SK-N-SH (cell line): ENCODE measurements at regions not wholly inside any gene's neighbourhood (a gene's known extent, or its start where the extent isn't known, plus 50 kb on each side); places are given as distances from the start of the nearest gene placed in this dataset.
A peak's percentile ranks its signal among the peaks of the same experiment; 100 is the strongest.

Source experiments
- CTCF ChIA-PET: fragments of 300-600, 350-600 bp; formaldehyde crosslinking; extraction: SDS; loops from one replicate; lab custom pipeline; 2021; lab: Yijun Ruan, JAX
- POLR2A ChIA-PET: fragments of 350-600 bp; sonication (Branson Sonifier 250); formaldehyde crosslinking; extraction: SDS; loops from one replicate; lab custom pipeline; 2020; ENCODE audit warnings: antibody characterized with exemption, inconsistent platforms; lab: Yijun Ruan, JAX
- DNase-seq: peaks from one replicate; pipeline ENCODE4 v3.0.0; 2012
- H2AFZ ChIP-seq: fragments of 200-600 bp; sonication (generic); 2 replicates; pipeline ENCODE4 v1.8.1; 2016; ENCODE audit warnings: antibody characterized with exemption, mild to moderate bottlenecking, low read depth
- H3F3A ChIP-seq: fragments of 200-600 bp; sonication (generic); replicated peaks from 2 replicates; pipeline ENCODE3; 2016; ENCODE audit warnings: antibody characterized with exemption, mild to moderate bottlenecking; ENCODE audit not compliant: insufficient read depth
- H3K27ac ChIP-seq, 2 experiments: fragments of 200-500 bp in 1 of 2; fragments of 200-600 bp in 1 of 2; sonication (Bioruptor generic) in 1 of 2; sonication (generic), shearing (Covaris generic) in 1 of 2; 2 replicates each; pipeline versions ENCODE4 v1.5.1 to v1.6.1; 2014 to 2016; ENCODE audit warnings: low read depth in 2 of 2, inconsistent platforms in 1 of 2, low read length in 1 of 2, mild to moderate bottlenecking in 1 of 2, mixed read lengths in 1 of 2
- H3K27me3 ChIP-seq: fragments of 200-600 bp; sonication (generic), shearing (Covaris generic); 2 replicates; pipeline ENCODE4 v1.6.1; 2016; ENCODE audit warnings: mixed run types; ENCODE audit not compliant: insufficient read depth
- H3K36me3 ChIP-seq, 2 experiments: fragments of 200-500 bp in 1 of 2; fragments of 200-600 bp in 1 of 2; sonication (Bioruptor generic) in 1 of 2; sonication (generic) in 1 of 2; replicated peaks in 1 of 2; 2 replicates each; pipeline versions ENCODE3 to v1.5.1; 2014 to 2016; ENCODE audit warnings: low read length in 1 of 2, mild to moderate bottlenecking in 1 of 2; ENCODE audit not compliant: insufficient read depth in 2 of 2, control insufficient read depth in 1 of 2
- H3K4me1 ChIP-seq, 2 experiments: fragments of 200-500 bp in 1 of 2; fragments of 200-600 bp in 1 of 2; sonication (Bioruptor generic) in 1 of 2; sonication (generic), shearing (Covaris generic) in 1 of 2; 2 replicates each; pipeline versions ENCODE4 v1.5.1 to v1.6.1; 2014 to 2016; ENCODE audit warnings: low read depth in 1 of 2, low read length in 1 of 2, mixed run types in 1 of 2; ENCODE audit not compliant: insufficient read depth in 2 of 2, control insufficient read depth in 1 of 2
- H3K4me2 ChIP-seq: fragments of 200-600 bp; sonication (generic), shearing (Covaris generic); 2 replicates; pipeline ENCODE4 v1.6.1; 2017; ENCODE audit warnings: mixed run types
- H3K4me3 ChIP-seq, 2 experiments: fragments of 200-500 bp in 1 of 2; fragments of 200-600 bp in 1 of 2; sonication (Bioruptor generic) in 1 of 2; sonication (generic), shearing (Covaris generic) in 1 of 2; 2 replicates each; pipeline versions ENCODE4 v1.5.1 to v1.8.1; 2014 to 2016; ENCODE audit warnings: low read depth in 2 of 2, inconsistent platforms in 1 of 2, low read length in 1 of 2, mild to moderate bottlenecking in 1 of 2, mixed read lengths in 1 of 2, moderate library complexity in 1 of 2
- H3K79me2 ChIP-seq: fragments of 200-600 bp; sonication (generic); 2 replicates; pipeline ENCODE4 v1.8.1; 2017; ENCODE audit warnings: mild to moderate bottlenecking; ENCODE audit not compliant: insufficient read depth
- H3K9ac ChIP-seq: fragments of 200-600 bp; sonication (generic); 2 replicates; pipeline ENCODE4 v1.6.1; 2017; ENCODE audit warnings: mixed run types
- H3K9me2 ChIP-seq: fragments of 200-600 bp; sonication (generic); 2 replicates; pipeline ENCODE4 v1.6.1; 2017; ENCODE audit warnings: mixed run types
- H3K9me3 ChIP-seq: fragments of 200-600 bp; sonication (generic); 2 replicates; pipeline ENCODE4 v1.6.1; 2017; ENCODE audit warnings: mixed run types, mild to moderate bottlenecking, moderate library complexity
- H4K20me1 ChIP-seq: fragments of 200-600 bp; sonication (generic); 2 replicates; pipeline ENCODE4 v1.6.1; 2017; ENCODE audit warnings: mild to moderate bottlenecking, mixed run types; ENCODE audit not compliant: insufficient read depth
- CHD2 ChIP-seq: fragments of 150-350 bp; IDR thresholded peaks from 2 replicates; pipeline ENCODE4 v1.6.1; 2018; ENCODE audit warnings: low read length; ENCODE audit not compliant: partially characterized antibody
- ELF1 ChIP-seq: IDR thresholded peaks from 2 replicates; pipeline ENCODE4 v1.4.0; 2012
- EZH2phosphoT487 ChIP-seq: fragments of 200-600 bp; sonication (generic); IDR thresholded peaks from 2 replicates; pipeline ENCODE4 v1.6.1; 2017; ENCODE audit warnings: low read depth, mixed run types, mild to moderate bottlenecking, antibody characterized with exemption, moderate library complexity, borderline replicate concordance
- FOSL2 ChIP-seq: IDR thresholded peaks from 2 replicates; pipeline ENCODE4 v1.4.0; 2012; ENCODE audit warnings: low read depth, mild to moderate bottlenecking, moderate library complexity, borderline replicate concordance
- GABPA ChIP-seq: IDR thresholded peaks from 2 replicates; pipeline ENCODE4 v1.4.0; 2012; ENCODE audit warnings: low read depth, mild to moderate bottlenecking
- JUND ChIP-seq: IDR thresholded peaks from 2 replicates; pipeline ENCODE4 v1.4.0; 2012
- MXI1 ChIP-seq: IDR thresholded peaks from 2 replicates; pipeline ENCODE4 v1.6.1; 2012; ENCODE audit warnings: mild to moderate bottlenecking, low read depth, low read length, improper control_type of control experiment
- NFIC ChIP-seq: IDR thresholded peaks from 2 replicates; pipeline ENCODE4 v1.4.0; 2012; ENCODE audit warnings: borderline replicate concordance
- NRF1 ChIP-seq: IDR thresholded peaks from 2 replicates; pipeline ENCODE4 v1.6.1; 2012; ENCODE audit warnings: low read depth, mild to moderate bottlenecking, low read length
- POLR2AphosphoS5 ChIP-seq: IDR thresholded peaks from 2 replicates; pipeline ENCODE4 v1.6.1; 2012; ENCODE audit warnings: low read depth, low read length
- RCOR1 ChIP-seq: fragments of 150-350 bp; IDR thresholded peaks from 2 replicates; pipeline ENCODE4 v1.6.1; 2017; ENCODE audit warnings: antibody characterized with exemption, low read length
- REST ChIP-seq: IDR thresholded peaks from 2 replicates; pipeline ENCODE4 v1.6.1; 2012; ENCODE audit warnings: mild to moderate bottlenecking, low read depth, low read length, moderate library complexity
- RXRA ChIP-seq: IDR thresholded peaks from 2 replicates; pipeline ENCODE4 v1.4.0; 2012; ENCODE audit warnings: low read depth, mild to moderate bottlenecking, borderline replicate concordance
- TAF1 ChIP-seq: IDR thresholded peaks from 2 replicates; pipeline ENCODE4 v1.6.1; 2012; ENCODE audit warnings: low read depth, mild to moderate bottlenecking, low read length, moderate library complexity, borderline replicate concordance
- TEAD4 ChIP-seq: IDR thresholded peaks from 2 replicates; pipeline ENCODE4 v1.4.0; 2012; ENCODE audit warnings: mild to moderate bottlenecking, borderline replicate concordance; ENCODE audit not compliant: insufficient read depth
- YY1 ChIP-seq: IDR thresholded peaks from 2 replicates; pipeline ENCODE4 v1.4.0; 2012; ENCODE audit warnings: low read depth, mild to moderate bottlenecking
- WGBS: methylation state at CpG from one replicate; pipeline ENCODE4 v1.1.6; 2017; ENCODE audit warnings: low lambda C conversion rate; 5-methylcytosine and 5-hydroxymethylcytosine counted together
- TF ChIP-seq, protein P1 (sequence below): IDR thresholded peaks from 2 replicates; pipeline ENCODE4; 2012
- TF ChIP-seq, protein P2 (sequence below): fragments of 200-600 bp; sonication (generic); IDR thresholded peaks from 2 replicates; pipeline ENCODE4 v1.6.1; 2017; ENCODE audit warnings: antibody characterized with exemption, mild to moderate bottlenecking, moderate library complexity

GRCh38 chr5:174310243-174310642, 264.7 kb downstream of the NSG2 start:
- DNase-seq: no peak
- no peak overlapping the region for H3K9ac ChIP-seq
- peaks cover 0 to 33% of the 10 kb centered on the region in 2 experiments; a peak in 1 of 4 replicates for H3K4me1 ChIP-seq
- no peaks in the 10 kb centered on the region for H3K79me2 ChIP-seq
- CTCF ChIA-PET: interaction anchor here (1.4 to 13.7 kb wide), 8 partner anchors 59 to 313 kb away, joined by 4 to 298 read pairs (median 12); partner anchors contain the start of gene NSG2
- no peaks in the 10 kb centered on the region for H3K27me3 ChIP-seq
- no peaks in the 10 kb centered on the region for H3K9me3 ChIP-seq
- H3K4me2 ChIP-seq: no peak overlapping the region
- POLR2A ChIA-PET: interaction anchor here (2.0 kb wide), 1 partner anchor 266 kb away, joined by 5 read pairs; no protein-coding TSS in a partner anchor
- no peak overlapping the region for H2AFZ ChIP-seq
- H3F3A ChIP-seq: no peaks in the 10 kb centered on the region
- no peaks in the 10 kb centered on the region for H3K9me2 ChIP-seq
- H3K27ac ChIP-seq: peak overlapping the region in 1 of 2 experiments; percentile 11; a peak in 1 of 4 replicates
- H4K20me1 ChIP-seq: no peaks in the 10 kb centered on the region
- 91% methylated on average over 10 of the region's 10 CpGs for WGBS
- H3K4me3 ChIP-seq: no peak overlapping the region
- TF ChIP-seq JUND (no peak), GABPA (no peak), TEAD4 (no peak), POLR2AphosphoS5 (no peak), MXI1 (no peak), NRF1 (no peak), EZH2phosphoT487 (no peak), RCOR1 (no peak), YY1 (no peak), RXRA (no peak), FOSL2 (no peak), ELF1 (no peak), TAF1 (no peak), NFIC (no peak)
- TF ChIP-seq, protein P1, sequence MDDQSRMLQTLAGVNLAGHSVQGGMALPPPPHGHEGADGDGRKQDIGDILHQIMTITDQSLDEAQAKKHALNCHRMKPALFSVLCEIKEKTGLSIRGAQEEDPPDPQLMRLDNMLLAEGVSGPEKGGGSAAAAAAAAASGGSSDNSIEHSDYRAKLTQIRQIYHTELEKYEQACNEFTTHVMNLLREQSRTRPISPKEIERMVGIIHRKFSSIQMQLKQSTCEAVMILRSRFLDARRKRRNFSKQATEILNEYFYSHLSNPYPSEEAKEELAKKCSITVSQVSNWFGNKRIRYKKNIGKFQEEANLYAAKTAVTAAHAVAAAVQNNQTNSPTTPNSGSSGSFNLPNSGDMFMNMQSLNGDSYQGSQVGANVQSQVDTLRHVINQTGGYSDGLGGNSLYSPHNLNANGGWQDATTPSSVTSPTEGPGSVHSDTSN: no peak
- H3K36me3 ChIP-seq: no peaks in the 10 kb centered on the region

GRCh38 chr5:174310706-174311105, 265.2 kb downstream of the NSG2 start:
- Histone ChIP-seq H3K27ac (peak overlapping the region in 1 of 2 experiments; percentile 84; a peak in 2 of 4 replicates), H3K27me3 (no peaks in the 10 kb centered on the region), H3K4me1 (peaks cover 0 to 34% of the 10 kb centered on the region in 2 experiments; a peak in 1 of 4 replicates), H3K4me2 (no peak overlapping the region), H3K36me3 (no peaks in the 10 kb centered on the region), H3K9ac (no peak overlapping the region), H3F3A (no peaks in the 10 kb centered on the region), H3K79me2 (no peaks in the 10 kb centered on the region), H3K9me2 (no peaks in the 10 kb centered on the region), H3K9me3 (no peaks in the 10 kb centered on the region), H4K20me1 (no peaks in the 10 kb centered on the region), H3K4me3 (no peak overlapping the region), H2AFZ (no peak overlapping the region)
- DNase-seq: no peak
- WGBS: 77% methylated on average over 4 of the region's 4 CpGs
- POLR2A ChIA-PET: interaction anchor here (0.6 to 2.0 kb wide), 3 partner anchors 109 to 267 kb away, joined by 3 to 5 read pairs (median 3); no protein-coding TSS in a partner anchor
- CTCF ChIA-PET: interaction anchor here (1.4 to 13.7 kb wide), 20 partner anchors 10 to 692 kb away, joined by 4 to 298 read pairs (median 12); partner anchors contain the start of gene NSG2
- TF ChIP-seq REST (no peak), RXRA (no peak), CHD2 (no peak)
- TF ChIP-seq, protein P2, sequence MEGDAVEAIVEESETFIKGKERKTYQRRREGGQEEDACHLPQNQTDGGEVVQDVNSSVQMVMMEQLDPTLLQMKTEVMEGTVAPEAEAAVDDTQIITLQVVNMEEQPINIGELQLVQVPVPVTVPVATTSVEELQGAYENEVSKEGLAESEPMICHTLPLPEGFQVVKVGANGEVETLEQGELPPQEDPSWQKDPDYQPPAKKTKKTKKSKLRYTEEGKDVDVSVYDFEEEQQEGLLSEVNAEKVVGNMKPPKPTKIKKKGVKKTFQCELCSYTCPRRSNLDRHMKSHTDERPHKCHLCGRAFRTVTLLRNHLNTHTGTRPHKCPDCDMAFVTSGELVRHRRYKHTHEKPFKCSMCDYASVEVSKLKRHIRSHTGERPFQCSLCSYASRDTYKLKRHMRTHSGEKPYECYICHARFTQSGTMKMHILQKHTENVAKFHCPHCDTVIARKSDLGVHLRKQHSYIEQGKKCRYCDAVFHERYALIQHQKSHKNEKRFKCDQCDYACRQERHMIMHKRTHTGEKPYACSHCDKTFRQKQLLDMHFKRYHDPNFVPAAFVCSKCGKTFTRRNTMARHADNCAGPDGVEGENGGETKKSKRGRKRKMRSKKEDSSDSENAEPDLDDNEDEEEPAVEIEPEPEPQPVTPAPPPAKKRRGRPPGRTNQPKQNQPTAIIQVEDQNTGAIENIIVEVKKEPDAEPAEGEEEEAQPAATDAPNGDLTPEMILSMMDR: no peak
